ENCODE measurements at regions not wholly inside any gene's neighbourhood (a gene's known extent, or its start where the extent isn't known, plus 50 kb on each side); places are given as distances from the start of the nearest gene placed in this dataset.
"Not testable (repeated sequence)": the region's sequence is repeated elsewhere in the genome, so short reads cannot be mapped to it uniquely, and the experiment has no call there.

DNA sequence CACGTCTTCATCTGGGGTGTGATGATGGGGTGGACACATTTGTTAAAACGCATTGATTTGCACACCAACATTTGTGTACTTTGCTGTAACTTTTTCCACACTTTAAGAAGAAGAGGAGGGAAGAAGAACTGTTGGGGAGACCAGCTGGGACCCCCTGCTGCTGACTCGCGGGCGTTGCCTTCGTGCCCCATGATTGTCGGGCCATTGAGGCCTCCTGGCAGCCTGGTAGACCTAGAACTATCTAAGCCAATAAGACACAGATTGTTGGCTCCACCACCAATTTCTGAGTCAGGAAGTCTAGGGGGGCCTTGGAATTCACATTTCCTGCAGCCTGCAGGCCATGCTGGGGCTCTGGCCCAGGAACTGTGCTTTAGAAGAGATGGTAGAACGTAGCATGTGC lies 105.5 kb downstream of the TNFRSF13B start:
- TF ChIP-seq, protein P1, sequence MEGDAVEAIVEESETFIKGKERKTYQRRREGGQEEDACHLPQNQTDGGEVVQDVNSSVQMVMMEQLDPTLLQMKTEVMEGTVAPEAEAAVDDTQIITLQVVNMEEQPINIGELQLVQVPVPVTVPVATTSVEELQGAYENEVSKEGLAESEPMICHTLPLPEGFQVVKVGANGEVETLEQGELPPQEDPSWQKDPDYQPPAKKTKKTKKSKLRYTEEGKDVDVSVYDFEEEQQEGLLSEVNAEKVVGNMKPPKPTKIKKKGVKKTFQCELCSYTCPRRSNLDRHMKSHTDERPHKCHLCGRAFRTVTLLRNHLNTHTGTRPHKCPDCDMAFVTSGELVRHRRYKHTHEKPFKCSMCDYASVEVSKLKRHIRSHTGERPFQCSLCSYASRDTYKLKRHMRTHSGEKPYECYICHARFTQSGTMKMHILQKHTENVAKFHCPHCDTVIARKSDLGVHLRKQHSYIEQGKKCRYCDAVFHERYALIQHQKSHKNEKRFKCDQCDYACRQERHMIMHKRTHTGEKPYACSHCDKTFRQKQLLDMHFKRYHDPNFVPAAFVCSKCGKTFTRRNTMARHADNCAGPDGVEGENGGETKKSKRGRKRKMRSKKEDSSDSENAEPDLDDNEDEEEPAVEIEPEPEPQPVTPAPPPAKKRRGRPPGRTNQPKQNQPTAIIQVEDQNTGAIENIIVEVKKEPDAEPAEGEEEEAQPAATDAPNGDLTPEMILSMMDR (conservative IDR thresholded peaks at IDR 0.05; ENCODE audit: control insufficient read depth, insufficient read depth, low read depth, low read length), result no peak
- DNase-seq (ENCODE audit: low read depth), result no peak

DNA sequence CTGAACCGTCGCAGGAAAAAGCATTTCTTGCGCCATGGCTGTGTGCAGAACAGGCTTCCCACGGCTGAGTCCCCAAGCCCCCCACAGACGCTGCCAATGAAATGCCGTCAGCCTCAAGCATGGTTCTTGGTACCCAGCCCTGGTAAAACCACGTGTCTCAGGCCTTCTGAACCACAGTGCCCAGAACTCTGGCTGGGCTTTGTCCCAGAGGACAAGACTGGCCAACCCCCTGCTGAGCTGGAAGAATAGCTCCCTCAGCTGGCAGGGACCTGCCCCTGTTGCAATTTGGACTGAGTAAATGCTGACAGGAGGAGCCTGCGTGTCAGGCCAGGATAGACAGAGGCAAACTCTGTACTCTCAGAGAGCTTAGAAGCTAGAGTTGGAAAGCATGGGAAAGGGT lies 106.2 kb downstream of the TNFRSF13B start:
- not testable (repeated sequence) for H3K4me3 ChIP-seq (ENCODE audit: control insufficient read depth, low read depth, low read length)
- peak; percentile 7 for DNase-seq (ENCODE audit: low read depth)

More for the DNA sequence above, 105.5 kb downstream of the TNFRSF13B start:
- H3K4me3 ChIP-seq (ENCODE audit: control insufficient read depth, low read depth, low read length), result no peak overlapping the region

DNA sequence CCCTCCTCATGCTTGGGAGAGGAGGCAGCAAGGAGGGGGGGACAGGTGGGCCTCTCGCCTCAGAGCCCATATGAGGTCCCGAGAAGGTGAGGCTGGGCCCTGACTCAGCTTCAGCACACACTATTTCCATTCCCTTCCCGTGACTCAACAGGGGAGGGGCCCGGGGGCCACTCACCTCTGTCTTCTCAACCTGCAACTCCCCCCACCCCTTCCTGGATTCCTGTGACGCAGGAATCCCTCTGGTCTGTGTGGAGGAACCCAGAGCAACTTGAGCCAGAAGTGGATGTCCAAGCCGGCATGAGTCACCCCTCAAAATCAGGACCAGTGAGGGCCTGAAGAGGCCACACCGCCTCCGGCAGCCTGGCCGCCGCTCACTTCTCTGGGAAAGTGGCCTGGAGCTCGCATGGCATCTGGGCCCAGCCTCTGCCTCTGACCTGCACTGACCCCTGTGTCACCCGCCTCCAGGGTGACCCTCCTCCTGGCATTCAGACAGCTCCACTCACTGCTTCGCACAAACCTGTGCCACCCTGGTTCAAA lies 106.8 kb downstream of the TNFRSF13B start:
- DNase-seq (ENCODE audit: low read depth); H3K4me3 ChIP-seq (ENCODE audit: control insufficient read depth, low read depth, low read length): not testable (repeated sequence)

DNA sequence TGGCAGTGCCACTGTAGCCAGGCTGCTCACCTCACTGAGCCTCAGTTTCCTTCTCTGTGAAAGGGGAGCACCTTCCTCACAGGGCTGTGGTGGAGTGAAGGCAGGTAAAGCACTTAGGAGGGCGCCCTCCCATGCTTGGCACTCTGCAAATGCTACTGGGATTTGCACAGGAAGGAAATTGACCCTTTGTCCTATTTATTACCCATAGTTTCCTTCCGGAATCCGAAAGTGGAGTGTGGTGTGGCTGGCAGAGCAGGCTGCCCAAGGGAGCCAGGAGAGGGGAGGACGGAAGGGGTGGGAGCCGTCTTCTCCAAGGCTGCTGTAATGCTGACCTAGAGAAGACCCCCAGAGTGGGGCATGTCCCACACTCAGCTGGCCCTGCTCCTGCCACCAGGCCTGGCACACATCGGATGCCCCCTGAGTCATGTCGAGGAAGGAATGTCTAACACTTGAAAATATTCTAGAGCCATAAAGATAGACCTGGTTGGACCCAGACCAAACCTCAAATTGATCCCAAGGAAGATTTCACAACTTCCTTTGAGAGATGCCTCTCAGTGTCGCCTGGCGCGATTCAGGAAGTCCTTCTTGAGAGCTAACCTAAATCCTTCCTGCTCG lies 107.3 kb downstream of the TNFRSF13B start:
- not testable (repeated sequence) for H3K4me3 ChIP-seq (ENCODE audit: control insufficient read depth, low read depth, low read length)
- DNase-seq (ENCODE audit: low read depth), result peak; percentile 60

DNA sequence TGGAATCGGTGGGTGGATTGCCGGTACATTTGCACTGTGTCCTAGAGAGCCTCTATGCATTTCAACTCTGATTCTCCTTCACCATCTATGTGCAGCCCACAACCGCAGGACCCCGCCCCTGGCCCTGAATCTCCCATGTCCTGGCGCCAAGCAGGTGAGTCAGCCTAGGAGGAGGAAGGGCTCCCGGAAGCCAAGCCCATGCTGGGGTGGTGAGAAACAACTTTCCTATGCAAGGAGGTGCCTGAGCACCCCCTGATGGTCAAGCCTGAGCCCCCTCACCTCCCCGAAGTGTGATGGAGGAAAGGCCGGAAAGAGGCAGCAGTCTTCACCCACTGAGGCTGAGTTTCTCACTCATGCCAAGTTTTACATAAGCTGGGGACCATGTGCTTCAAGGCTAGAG lies 110.8 kb downstream of the TNFRSF13B start:
- DNase-seq (ENCODE audit: low read depth), result peak; percentile 6
- H3K4me3 ChIP-seq (ENCODE audit: control insufficient read depth, low read depth, low read length), result not testable (repeated sequence)

DNA sequence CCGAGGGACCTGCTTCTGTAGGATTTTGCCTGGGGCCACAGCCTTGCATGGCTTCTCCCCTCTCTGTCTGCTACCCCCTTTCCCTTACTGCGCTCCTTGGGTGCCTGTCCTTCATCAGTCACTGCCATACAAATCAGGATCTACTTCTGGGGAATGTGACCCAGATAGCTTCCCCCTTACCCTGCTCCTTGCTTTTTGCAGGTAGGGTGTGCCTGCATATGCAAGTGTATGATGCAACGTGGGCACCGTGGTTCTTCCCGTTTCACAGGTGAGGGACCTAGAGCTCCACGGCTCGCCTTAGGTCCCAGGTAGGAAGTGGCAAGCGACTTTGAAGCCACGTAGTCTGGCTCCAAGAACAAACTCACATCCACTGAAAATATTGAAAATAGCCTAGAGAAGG lies 111.5 kb downstream of the TNFRSF13B start:
- H3K4me3 ChIP-seq (ENCODE audit: control insufficient read depth, low read depth, low read length); DNase-seq (ENCODE audit: low read depth): not testable (repeated sequence)

DNA sequence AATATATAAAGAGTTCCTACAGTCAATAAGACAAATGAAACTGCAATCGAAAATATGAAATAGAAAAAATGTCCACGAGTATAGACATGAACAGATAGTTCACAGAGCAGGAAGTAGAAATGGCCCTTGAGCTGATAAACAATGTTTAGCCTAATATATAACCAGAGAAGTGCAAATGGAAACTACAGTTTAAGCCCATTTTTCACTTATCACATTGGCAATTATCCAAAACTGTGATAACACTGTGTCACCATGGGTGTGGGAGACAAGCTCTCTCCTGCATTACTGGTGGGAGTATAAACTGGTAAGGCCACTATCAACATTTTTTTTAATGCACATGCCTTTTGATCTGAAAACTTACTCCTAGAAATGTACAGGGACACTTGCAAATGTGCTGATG lies 112.4 kb downstream of the TNFRSF13B start:
- DNase-seq (ENCODE audit: low read depth); H3K4me3 ChIP-seq (ENCODE audit: control insufficient read depth, low read depth, low read length): not testable (repeated sequence)

DNA sequence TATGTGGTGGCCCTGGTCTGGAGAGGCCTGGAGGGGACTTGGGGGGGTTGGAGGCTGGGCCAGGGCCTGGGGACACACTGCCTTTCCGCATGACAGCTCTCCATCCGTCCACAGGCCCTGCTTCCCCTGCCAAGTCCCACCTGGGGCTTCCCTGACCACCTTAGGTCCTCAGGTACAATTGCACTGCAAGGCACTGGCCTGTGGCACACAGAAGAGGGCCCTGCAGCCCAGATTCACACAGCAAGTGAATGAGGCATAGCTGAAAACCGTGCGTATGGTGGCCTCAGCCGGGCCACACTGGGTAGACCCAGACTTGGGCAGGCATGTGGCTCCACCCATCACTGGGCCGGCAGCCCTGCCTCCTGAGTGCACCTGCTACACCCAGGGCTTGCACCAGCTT lies 114.2 kb downstream of the TNFRSF13B start:
- not testable (repeated sequence) for DNase-seq (ENCODE audit: low read depth); H3K4me3 ChIP-seq (ENCODE audit: control insufficient read depth, low read depth, low read length)

DNA sequence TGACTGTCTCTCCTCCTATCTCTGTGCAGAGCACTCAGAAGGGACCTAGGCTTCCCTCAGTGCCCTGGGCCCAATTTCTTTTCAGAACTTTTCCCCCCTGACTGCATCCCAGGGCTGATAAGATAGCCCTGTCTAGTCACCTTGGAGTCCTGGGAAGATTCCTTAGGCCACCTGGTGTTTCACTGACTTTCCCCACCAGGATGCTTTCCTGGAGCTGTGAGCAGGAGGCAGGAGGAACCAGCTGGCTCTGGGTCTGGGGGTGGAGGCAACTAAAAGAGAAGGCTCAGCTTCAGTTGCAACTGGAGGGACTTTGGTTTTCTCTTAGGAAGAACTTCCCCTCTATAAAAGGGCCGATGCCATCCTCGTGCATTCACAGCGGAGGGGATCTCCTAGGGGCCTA lies 115.1 kb downstream of the TNFRSF13B start:
- not testable (repeated sequence) for DNase-seq (ENCODE audit: low read depth); H3K4me3 ChIP-seq (ENCODE audit: control insufficient read depth, low read depth, low read length)

DNA sequence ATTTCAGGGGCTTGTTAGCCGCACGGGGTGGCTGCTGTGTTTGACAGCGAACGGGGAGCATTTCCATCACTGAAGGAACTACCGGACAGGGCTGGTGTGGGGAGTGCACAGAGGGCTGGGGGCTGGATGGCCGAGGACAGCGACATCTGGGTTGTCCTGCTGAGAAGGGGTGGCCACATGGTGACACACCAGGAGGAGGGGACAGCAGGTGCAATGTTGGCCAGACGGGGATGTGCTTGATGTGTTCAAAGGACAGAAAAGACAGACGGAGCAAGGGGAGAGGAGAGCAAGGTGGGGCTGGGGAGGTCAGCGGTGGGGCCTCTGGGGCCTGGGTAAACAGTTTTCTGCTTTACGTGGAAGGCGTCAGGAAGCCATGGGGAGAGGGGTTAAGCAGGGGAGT lies 115.7 kb downstream of the TNFRSF13B start:
- not testable (repeated sequence) for DNase-seq (ENCODE audit: low read depth); H3K4me3 ChIP-seq (ENCODE audit: control insufficient read depth, low read depth, low read length)

DNA sequence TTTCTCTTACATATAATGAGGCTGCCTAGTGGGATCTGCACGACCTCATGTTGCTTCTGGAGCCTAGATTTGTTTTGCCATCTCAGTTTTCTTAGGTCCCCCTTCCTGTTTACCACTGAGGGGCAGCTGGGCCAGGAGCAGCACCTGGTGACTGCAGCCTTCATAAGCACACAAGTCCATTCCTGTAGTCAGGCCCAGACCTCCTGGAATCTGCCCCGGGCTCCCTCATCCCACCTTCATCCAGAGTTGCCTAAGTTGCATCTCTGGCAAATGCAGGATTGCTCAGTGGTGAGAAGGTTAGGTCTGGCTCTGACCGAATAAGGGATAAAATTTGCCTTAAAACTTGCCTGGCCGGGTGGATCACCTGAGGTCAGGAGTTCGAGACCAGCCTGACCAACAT lies 117.3 kb downstream of the TNFRSF13B start:
- DNase-seq (ENCODE audit: low read depth); H3K4me3 ChIP-seq (ENCODE audit: control insufficient read depth, low read depth, low read length): not testable (repeated sequence)

DNA sequence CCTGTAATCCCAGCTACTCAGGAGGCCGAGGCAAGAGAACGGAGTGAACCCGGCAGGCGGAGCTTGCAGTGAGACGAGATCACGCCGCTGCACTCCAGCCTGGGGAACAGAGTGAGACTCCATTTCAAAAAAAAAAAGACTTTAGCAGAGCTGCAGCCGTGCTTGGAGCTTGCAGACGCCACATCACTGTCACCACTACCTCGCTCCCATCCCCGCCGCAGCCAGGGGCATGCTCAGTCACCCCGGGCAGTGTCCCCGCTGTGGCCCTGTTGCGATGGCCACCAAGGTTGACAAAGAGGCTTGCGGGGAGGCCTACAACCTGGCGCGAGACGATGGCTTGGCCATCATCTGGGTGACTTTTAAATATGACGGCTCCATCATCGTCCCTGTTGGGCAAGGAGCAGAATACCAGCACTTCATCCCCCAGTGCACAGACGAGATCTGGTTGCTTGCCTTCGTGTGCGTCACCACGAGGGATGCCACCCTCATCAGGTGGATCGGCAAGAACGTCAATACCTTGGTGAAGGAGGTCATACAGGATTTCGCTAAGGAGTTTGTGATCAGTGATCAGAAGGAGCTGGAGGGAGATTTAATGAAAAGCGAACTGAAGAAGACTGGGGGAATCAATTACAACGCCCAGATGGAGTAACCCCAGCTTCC lies 118.1 kb downstream of the TNFRSF13B start:
- no peak for DNase-seq (ENCODE audit: low read depth)
- no peak overlapping the region for H3K4me3 ChIP-seq (ENCODE audit: control insufficient read depth, low read depth, low read length)
- TF ChIP-seq, protein P1 (conservative IDR thresholded peaks at IDR 0.05; ENCODE audit: control insufficient read depth, insufficient read depth, low read depth, low read length), result no peak

DNA sequence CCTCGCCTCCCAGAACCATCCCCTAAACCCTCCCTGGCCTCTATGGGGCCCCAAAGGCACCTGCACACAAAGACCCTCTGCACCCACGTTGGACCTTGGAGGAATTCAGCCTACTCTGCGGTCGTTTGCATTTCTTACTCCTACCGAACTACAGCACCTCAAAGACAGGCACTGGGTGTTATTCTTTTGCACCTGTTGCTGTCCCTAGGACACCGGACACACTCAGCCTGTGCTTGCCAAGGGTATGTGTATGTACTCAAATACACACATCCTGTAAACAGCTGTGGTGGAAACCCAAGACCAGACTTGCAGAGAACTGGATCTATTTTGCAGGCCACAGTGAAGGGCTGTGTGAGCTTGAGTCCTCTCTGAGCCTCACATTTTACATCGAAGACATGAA lies 122.1 kb downstream of the TNFRSF13B start:
- not testable (repeated sequence) for DNase-seq (ENCODE audit: low read depth); H3K4me3 ChIP-seq (ENCODE audit: control insufficient read depth, low read depth, low read length)

DNA sequence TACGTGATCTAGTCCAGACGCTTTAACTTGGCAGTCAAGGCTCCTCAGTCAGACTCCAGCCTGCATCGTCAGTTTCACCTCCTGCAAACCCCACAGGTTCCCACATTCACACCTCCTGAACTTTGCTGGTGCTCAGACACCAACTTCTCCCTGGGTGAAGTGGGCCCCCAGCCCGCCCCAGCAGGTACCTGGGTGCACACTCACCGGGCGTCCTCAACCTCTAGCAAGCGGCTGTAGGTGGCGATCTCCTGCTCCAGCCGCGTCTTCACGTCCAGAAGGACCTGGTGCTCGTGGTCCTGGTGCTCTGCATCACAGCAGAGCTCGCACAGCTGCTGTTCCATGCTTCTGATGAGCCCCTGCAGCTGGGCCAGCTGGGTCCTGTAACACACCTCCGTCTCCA lies 122.9 kb downstream of the TNFRSF13B start:
- H3K4me3 ChIP-seq (ENCODE audit: control insufficient read depth, low read depth, low read length); DNase-seq (ENCODE audit: low read depth): not testable (repeated sequence)

DNA sequence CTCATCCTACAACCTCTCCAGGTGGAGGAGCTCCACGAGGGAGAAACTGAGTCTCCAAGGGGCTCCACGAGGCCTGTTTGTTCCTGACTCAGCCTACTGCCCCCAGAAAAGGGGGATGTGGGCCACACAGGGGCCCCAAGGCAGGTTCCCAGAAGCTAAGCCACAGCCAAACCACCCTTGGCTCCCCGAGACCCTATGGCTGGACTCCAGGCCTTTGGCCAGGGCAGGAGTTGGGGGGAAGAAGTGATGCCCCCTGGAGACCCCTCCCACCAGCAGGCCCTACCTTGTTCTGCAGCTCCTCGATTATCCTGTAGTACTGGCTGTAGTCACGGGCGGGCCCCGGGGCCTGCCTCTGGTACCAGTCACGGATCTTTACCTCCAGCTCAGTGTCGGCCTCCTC lies 126.8 kb downstream of the TNFRSF13B start:
- not testable (repeated sequence) for H3K4me3 ChIP-seq (ENCODE audit: control insufficient read depth, low read depth, low read length); DNase-seq (ENCODE audit: low read depth)

DNA sequence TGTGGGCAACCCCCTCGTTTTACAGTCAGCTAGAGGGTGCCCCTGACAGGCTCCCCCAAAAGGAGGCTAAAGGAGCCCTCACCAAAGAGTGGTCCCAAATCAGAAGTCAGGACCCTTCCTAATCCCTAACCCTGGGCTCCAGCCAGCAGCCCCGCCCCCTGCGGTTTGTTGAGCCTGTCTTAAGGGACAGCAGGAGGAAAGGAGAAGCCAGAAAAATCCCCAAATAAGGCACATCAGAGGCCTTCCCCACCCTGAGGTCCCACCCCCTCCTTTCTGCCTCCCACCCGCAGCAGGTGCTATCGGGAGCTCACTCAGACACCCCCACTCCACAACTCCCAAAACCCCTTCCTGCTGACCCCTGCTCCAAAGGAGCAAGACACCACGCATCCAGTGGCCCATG lies 127.2 kb downstream of the TNFRSF13B start:
- H3K4me3 ChIP-seq (ENCODE audit: control insufficient read depth, low read depth, low read length); DNase-seq (ENCODE audit: low read depth): not testable (repeated sequence)

DNA sequence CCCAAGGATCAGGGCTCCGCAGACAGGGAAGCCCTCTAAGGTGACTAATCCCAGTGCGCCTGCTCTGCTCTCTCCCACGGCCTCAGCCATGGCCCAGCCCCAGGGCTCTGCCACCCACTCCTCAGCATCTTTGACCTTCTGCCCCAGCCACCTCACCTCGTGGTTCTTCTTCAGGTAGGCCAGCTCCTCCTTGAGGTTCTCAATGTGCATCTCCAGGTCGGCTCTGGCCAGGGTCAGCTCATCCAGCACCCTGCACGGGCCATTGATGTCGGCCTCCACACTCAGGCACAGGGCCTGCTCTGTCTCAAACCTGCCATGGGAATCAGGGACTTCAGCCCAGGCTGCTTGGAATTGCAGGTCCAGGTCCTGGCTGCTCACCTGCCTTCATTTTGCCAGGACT lies 128.4 kb downstream of the TNFRSF13B start:
- DNase-seq (ENCODE audit: low read depth), result not testable (repeated sequence)

More for the DNA sequence above, 128.4 kb downstream of the TNFRSF13B start:
- not testable (repeated sequence) for H3K4me3 ChIP-seq (ENCODE audit: control insufficient read depth, low read depth, low read length)

Measured in fibroblast of mammary gland (primary cell).